ENCODE measurements at regions not wholly inside any gene's neighbourhood (a gene's known extent, or its start where the extent isn't known, plus 50 kb on each side); places are given as distances from the start of the nearest gene placed in this dataset.
A peak's percentile ranks its signal among the peaks of the same experiment; 100 is the strongest.

DNA sequence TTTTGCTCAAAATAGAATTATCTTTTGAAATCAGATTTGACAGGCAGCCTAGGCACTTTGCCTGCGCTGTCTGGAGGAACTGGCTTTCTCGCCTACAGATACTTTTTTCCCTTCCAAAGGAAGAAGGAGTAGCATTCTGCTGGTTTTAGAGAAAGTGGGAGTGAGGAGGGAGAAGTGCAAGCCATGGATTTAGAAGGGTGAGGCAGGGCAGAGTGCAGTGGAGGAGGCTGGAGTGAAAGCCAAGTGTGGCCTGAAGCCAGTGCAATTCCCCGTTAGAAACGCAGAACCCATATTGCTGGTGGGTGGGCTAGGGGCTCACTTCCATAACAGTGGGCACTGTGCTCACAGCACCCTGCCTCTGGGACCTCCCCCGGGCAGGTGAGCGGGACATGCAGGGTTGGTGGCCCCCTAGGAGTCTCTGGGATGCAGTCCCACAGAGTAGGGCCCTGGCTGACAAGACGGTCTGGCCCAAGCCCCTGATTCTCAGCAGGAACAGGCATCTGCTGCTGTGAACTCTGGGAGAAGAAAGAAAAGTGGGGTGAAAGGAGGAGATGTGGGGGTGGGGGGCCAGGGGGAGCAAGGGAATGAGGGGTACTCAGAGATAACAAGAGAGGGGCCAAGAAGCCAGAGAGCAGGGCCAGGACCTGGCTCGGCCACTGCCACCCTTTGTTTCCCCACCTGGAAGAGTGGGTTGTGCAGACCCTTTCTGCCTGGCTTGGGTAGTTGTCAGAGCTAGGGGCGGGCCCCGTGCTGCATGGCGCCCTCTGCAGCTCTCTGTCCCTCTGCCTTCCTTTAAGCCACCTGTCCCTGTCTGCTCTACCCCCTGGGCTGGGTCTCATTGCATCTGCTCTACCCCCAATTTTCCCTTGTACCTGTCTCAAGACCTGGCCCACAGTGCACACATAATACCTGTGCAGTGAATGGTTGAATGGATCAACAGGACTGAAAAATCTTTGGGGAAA is 273.5 kb upstream of the HS6ST1 start:
- H3K27me3 Mint-ChIP-seq (ENCODE audit: insufficient read depth, low read depth): peaks cover 2% of the 10 kb centered on the region
- H3K4me1 Mint-ChIP-seq: peaks cover 44% of the 10 kb centered on the region
- Histone ChIP-seq H3K9me3 (ENCODE audit: low read depth) (no peaks in the 10 kb centered on the region), H3K36me3 (no peaks in the 10 kb centered on the region), H3K27me3 (no peaks in the 10 kb centered on the region), H3K9ac (no peak overlapping the region), H2AFZ (replicated peaks) (no peak overlapping the region), H4K20me1 (ENCODE audit: low read depth) (no peaks in the 10 kb centered on the region), H3K4me2 (no peak overlapping the region), H3K4me1 (peaks cover 9% of the 10 kb centered on the region), H3F3A (ENCODE audit: low read depth) (no peaks in the 10 kb centered on the region), H3K79me2 (ENCODE audit: low read depth) (no peaks in the 10 kb centered on the region), H3K27ac (no peak overlapping the region), H3K4me3 (no peak overlapping the region)
- peak overlapping the region; percentile 98 for H3K27ac Mint-ChIP-seq
- no peak for DNase-seq (ENCODE audit: low spot score)
- H3K9me3 Mint-ChIP-seq: no peaks in the 10 kb centered on the region
- TF ChIP-seq, protein P1, sequence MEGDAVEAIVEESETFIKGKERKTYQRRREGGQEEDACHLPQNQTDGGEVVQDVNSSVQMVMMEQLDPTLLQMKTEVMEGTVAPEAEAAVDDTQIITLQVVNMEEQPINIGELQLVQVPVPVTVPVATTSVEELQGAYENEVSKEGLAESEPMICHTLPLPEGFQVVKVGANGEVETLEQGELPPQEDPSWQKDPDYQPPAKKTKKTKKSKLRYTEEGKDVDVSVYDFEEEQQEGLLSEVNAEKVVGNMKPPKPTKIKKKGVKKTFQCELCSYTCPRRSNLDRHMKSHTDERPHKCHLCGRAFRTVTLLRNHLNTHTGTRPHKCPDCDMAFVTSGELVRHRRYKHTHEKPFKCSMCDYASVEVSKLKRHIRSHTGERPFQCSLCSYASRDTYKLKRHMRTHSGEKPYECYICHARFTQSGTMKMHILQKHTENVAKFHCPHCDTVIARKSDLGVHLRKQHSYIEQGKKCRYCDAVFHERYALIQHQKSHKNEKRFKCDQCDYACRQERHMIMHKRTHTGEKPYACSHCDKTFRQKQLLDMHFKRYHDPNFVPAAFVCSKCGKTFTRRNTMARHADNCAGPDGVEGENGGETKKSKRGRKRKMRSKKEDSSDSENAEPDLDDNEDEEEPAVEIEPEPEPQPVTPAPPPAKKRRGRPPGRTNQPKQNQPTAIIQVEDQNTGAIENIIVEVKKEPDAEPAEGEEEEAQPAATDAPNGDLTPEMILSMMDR (IDR thresholded peaks at IDR 0.05): peak; percentile 7
- no peak for TF ChIP-seq EZH2 (IDR thresholded peaks at IDR 0.05)
- H3K4me3 Mint-ChIP-seq: peak overlapping the region; percentile 11
- H3K36me3 Mint-ChIP-seq: no peaks in the 10 kb centered on the region

DNA sequence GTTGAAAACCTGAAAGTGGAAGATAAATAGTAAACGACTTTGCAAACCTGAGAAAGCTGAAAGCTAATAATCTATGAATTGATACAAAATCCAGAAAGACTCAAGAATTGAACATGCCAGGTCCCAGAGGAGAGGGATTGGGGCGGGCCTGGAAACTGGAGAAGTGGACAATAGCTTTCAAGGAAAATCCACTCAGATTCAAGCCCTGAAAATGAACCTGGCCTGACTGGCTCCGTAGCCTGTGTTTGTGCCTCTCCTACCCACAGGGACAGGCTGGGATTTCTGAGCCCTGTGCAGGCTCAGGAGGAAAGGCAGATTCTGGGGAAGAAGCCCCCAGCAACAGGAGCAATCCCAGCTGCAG is 274.8 kb upstream of the HS6ST1 start:
- no peaks in the 10 kb centered on the region for H3K27me3 ChIP-seq
- H4K20me1 ChIP-seq (ENCODE audit: low read depth): no peaks in the 10 kb centered on the region
- peaks cover 9% of the 10 kb centered on the region for H3K4me1 ChIP-seq
- Mint-ChIP-seq H3K9me3 (no peaks in the 10 kb centered on the region), H3K27me3 (ENCODE audit: insufficient read depth, low read depth) (peaks cover 2% of the 10 kb centered on the region), H3K4me3 (no peak overlapping the region), H3K36me3 (no peaks in the 10 kb centered on the region), H3K27ac (no peak overlapping the region), H3K4me1 (peaks cover 44% of the 10 kb centered on the region)
- TF ChIP-seq, protein P1 (IDR thresholded peaks at IDR 0.05): no peak
- TF ChIP-seq EZH2phosphoT487 (IDR thresholded peaks at IDR 0.05) (no peak), EZH2 (IDR thresholded peaks at IDR 0.05) (no peak)
- no peak overlapping the region for H3K27ac ChIP-seq
- no peaks in the 10 kb centered on the region for H3K36me3 ChIP-seq
- H3K9me3 ChIP-seq (ENCODE audit: low read depth): no peaks in the 10 kb centered on the region
- no peak overlapping the region for H3K4me2 ChIP-seq
- H3F3A ChIP-seq (ENCODE audit: low read depth): no peaks in the 10 kb centered on the region
- H3K4me3 ChIP-seq: no peak overlapping the region
- no peak overlapping the region for H2AFZ ChIP-seq (replicated peaks)
- no peaks in the 10 kb centered on the region for H3K79me2 ChIP-seq (ENCODE audit: low read depth)
- DNase-seq (ENCODE audit: low spot score): no peak
- H3K9ac ChIP-seq: no peak overlapping the region

DNA sequence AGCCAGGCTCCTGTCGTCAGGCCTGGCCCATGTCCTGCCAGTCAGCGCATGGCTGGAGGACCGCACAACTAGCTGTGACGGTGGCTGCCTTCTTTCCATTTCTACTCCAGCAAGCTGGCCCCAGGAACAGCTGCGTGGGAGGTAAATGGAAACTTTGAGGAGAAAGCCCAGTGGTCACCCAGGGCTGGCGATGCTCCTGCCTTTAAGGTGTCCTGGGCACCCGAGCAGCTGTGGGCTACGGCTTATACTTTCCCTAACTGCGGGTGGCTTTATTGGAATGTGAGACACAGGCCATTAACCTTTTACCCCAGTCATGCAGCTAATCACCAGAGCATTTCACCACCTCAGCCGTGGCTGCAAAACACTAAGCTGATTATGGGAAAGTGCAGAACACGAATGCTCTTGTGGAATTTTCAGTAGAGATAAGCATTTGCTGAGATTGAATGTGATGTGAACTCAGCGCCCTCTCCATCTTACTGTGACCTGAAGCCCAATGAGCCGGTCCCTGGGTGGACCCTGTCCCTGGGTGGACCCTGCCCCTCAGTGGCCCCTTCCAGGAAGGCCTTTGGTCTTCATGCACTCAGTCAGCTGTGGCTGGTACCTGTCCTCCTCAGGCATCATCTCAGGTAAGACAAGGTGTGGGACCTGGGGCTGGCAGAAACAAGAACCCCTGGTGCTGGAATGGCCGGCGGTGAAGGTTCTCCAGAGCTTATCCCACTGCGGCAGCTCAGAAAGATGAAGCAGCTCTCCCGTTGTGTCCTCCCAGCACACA is 275.4 kb upstream of the HS6ST1 start:
- Mint-ChIP-seq H3K4me3 (no peak overlapping the region), H3K27me3 (ENCODE audit: insufficient read depth, low read depth) (peaks cover 2% of the 10 kb centered on the region), H3K4me1 (peaks cover 44% of the 10 kb centered on the region), H3K27ac (no peak overlapping the region), H3K9me3 (no peaks in the 10 kb centered on the region), H3K36me3 (no peaks in the 10 kb centered on the region)
- no peaks in the 10 kb centered on the region for H3K79me2 ChIP-seq (ENCODE audit: low read depth)
- H4K20me1 ChIP-seq (ENCODE audit: low read depth): no peaks in the 10 kb centered on the region
- no peak overlapping the region for H3K4me2 ChIP-seq
- H3K27ac ChIP-seq: no peak overlapping the region
- H2AFZ ChIP-seq (replicated peaks): no peak overlapping the region
- H3K27me3 ChIP-seq: no peaks in the 10 kb centered on the region
- peak; percentile 55 for DNase-seq (ENCODE audit: low spot score)
- TF ChIP-seq EZH2 (IDR thresholded peaks at IDR 0.05) (no peak), EZH2phosphoT487 (IDR thresholded peaks at IDR 0.05) (no peak)
- TF ChIP-seq, protein P1 (IDR thresholded peaks at IDR 0.05): no peak
- no peak overlapping the region for H3K9ac ChIP-seq
- H3K36me3 ChIP-seq: no peaks in the 10 kb centered on the region
- H3K4me3 ChIP-seq: no peak overlapping the region
- H3K9me3 ChIP-seq (ENCODE audit: low read depth): no peaks in the 10 kb centered on the region
- peaks cover 9% of the 10 kb centered on the region for H3K4me1 ChIP-seq
- H3F3A ChIP-seq (ENCODE audit: low read depth): no peaks in the 10 kb centered on the region

Data from neural progenitor cell (in vitro differentiated cells).